HL-60 (cell line): ENCODE measurements at regions not wholly inside any gene's neighbourhood (a gene's known extent, or its start where the extent isn't known, plus 50 kb on each side); places are given as distances from the start of the nearest gene placed in this dataset.
"Not testable (repeated sequence)": the region's sequence is repeated elsewhere in the genome, so short reads cannot be mapped to it uniquely, and the experiment has no call there.

ENCODE experiments used
- CTCF ChIP-seq: IDR thresholded peaks from one replicate; pipeline ENCODE4 v1.5.1; 2011; ENCODE audit warnings: low read length, control low read depth, inconsistent platforms; ENCODE audit not compliant: insufficient read depth
- GABPA ChIP-seq: IDR thresholded peaks from 2 replicates; pipeline ENCODE4 v1.6.1; 2012; ENCODE audit warnings: low read depth
- POLR2AphosphoS5 ChIP-seq: IDR thresholded peaks from 2 replicates; pipeline ENCODE4 v1.6.1; 2012; ENCODE audit warnings: low read depth
- SPI1 ChIP-seq: IDR thresholded peaks from 2 replicates; pipeline ENCODE4 v1.6.1; 2012; ENCODE audit warnings: low read depth, mild to moderate bottlenecking, borderline replicate concordance
- TF ChIP-seq, protein P1 (sequence below): IDR thresholded peaks from 2 replicates; pipeline ENCODE4 v1.6.1; 2012; ENCODE audit warnings: low read depth; ENCODE audit not compliant: insufficient replicate concordance

GRCh38 chr3:5379266-5379665 lies 191.8 kb downstream of the EDEM1 start:
- TF ChIP-seq CTCF, GABPA, POLR2AphosphoS5, SPI1: not testable (repeated sequence)
- TF ChIP-seq, protein P1, sequence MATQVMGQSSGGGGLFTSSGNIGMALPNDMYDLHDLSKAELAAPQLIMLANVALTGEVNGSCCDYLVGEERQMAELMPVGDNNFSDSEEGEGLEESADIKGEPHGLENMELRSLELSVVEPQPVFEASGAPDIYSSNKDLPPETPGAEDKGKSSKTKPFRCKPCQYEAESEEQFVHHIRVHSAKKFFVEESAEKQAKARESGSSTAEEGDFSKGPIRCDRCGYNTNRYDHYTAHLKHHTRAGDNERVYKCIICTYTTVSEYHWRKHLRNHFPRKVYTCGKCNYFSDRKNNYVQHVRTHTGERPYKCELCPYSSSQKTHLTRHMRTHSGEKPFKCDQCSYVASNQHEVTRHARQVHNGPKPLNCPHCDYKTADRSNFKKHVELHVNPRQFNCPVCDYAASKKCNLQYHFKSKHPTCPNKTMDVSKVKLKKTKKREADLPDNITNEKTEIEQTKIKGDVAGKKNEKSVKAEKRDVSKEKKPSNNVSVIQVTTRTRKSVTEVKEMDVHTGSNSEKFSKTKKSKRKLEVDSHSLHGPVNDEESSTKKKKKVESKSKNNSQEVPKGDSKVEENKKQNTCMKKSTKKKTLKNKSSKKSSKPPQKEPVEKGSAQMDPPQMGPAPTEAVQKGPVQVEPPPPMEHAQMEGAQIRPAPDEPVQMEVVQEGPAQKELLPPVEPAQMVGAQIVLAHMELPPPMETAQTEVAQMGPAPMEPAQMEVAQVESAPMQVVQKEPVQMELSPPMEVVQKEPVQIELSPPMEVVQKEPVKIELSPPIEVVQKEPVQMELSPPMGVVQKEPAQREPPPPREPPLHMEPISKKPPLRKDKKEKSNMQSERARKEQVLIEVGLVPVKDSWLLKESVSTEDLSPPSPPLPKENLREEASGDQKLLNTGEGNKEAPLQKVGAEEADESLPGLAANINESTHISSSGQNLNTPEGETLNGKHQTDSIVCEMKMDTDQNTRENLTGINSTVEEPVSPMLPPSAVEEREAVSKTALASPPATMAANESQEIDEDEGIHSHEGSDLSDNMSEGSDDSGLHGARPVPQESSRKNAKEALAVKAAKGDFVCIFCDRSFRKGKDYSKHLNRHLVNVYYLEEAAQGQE: not testable (repeated sequence)
